Nucleus accumbens (tissue), 56 donors: ENCODE measurements at regions not wholly inside any gene's neighbourhood (a gene's known extent, or its start where the extent isn't known, plus 50 kb on each side); places are given as distances from the start of the nearest gene placed in this dataset.

ENCODE experiments used
- DNase-seq, 56 donors: peaks; one replicate each; lab custom pipeline; 2025; lab: John Stamatoyannopoulos, UW

DNA sequence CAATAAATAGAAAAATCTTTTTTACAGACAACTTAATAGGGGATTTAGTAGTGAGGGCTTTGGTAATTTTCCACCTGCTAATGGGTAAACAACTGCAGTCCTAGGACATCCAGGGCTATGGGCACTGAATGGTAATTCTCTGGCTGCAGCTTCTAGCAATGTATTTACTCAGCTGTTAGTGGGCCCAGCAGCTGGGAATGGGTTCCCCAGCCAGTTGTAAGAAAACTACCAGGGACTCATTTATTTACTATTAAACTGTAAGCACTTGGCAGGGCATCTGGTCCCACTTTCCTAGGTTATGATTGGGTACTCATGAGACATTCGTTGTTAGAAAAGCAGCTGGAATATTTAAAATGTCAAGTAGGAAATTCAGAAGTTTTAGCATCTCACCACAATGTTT lies 363.8 kb upstream of the TRIB2 start:
- DNase-seq, result no peak

DNA sequence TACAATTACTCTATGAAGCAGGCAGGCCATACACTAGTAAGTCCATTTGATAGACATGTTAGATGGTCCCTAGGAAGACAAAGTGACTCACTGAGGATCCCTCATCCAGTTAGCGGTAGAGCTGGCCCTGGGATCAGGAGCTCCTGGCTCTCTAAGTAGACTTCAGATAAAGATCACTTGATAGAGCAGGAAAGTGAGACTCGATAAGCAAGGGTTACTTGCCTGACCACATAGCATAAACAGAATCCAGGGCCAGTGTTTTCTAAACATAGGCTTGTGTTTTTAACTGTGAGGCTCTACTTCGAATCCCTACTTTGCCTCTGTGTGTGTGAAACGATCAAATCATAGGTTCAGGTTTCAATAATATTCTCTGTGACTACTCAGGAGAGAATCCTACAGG lies 355.2 kb upstream of the TRIB2 start:
- no peak for DNase-seq

DNA sequence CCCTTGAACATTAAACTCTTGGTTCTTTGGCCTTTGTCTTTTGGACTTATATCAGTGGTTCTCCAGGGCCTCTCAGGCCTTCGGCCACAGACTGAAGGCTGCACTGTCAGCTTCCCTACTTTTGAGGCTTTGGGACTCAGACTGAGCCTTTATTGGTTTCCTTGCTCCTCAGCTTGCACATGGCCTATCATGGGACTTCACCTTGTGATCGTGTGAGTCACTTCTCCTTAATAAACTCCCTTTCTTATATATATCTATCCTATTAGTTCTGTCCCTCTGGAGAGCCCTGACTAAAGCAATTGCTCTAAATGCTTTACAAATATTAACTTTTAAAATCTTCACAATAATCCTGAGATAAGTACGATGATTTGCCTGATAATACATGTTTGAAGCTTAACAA lies 353.6 kb upstream of the TRIB2 start:
- no peak for DNase-seq

DNA sequence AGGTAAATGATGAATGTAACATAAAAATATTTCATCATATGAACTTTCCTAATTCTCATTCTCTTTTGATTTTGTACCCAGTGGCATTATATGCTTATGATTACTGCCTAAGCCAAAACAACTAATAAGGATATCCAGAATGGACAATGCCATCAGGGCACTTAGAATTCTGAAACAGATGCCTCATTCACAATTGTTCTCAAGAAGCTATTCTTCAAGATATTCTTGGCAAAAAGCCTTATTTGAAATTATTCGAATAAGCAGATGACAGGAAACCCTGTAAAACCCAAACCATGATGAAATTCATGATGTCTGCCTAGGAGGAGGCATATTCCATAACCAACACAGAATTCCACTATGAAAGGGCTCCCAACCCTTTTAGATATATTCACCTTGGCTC lies 353.2 kb upstream of the TRIB2 start:
- DNase-seq, result no peak

DNA sequence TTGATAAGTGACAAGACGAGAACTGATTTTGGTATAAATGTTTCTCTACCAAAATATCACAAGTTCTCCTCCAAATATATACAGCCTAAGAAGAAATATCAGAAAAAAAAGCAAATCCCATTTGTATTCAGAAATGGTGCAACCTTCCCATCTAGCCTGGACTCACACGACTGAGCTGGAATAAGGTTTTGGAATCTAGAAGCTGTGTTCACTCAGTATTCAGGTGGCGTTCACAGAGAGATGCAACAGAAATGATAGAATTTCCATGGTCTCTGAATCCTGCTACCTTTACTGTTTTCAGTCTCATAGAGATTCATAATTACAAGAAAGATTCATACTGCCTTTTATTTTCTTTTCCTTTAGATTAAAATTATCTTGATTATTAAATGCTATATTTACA lies 347.2 kb upstream of the TRIB2 start:
- DNase-seq, result no peak

DNA sequence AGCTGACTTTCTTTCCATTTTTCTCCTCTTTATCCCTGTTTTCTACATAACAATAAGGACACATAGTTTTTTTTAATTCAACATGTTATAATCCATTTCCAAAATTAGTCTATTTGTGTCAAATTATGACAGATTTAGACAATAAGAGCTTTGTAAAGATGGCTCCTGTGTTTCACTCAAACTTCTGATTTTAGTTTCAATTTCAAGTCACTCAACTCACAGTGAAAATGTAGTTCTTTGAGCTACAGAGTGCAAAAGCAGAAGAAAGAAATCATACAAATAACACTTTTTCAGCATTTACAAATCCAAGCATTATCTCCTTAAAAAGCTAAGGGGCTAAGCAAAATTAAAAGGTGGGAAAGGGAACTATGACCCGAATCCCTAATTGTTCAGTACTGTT lies 340.7 kb upstream of the TRIB2 start:
- no peak for DNase-seq

DNA sequence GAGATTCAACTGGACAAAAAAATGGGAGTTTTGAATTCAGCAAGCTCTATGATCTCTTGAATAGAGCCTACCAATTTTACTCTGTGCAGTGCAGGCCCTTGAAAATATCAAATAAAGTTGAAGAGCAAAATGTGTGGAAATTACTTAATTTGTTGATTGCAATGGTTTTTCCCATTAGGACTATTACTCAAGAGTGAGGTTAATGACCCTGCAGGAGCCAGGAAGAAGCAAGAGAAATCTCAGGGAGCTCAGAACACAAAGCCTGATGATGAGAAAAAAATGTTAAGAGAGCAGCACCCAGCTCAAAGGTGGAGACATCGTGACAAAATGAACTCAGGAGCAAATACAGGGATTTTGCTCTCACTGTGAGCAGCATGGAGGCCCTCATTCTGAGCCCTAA lies 337.6 kb upstream of the TRIB2 start:
- DNase-seq, result no peak

DNA sequence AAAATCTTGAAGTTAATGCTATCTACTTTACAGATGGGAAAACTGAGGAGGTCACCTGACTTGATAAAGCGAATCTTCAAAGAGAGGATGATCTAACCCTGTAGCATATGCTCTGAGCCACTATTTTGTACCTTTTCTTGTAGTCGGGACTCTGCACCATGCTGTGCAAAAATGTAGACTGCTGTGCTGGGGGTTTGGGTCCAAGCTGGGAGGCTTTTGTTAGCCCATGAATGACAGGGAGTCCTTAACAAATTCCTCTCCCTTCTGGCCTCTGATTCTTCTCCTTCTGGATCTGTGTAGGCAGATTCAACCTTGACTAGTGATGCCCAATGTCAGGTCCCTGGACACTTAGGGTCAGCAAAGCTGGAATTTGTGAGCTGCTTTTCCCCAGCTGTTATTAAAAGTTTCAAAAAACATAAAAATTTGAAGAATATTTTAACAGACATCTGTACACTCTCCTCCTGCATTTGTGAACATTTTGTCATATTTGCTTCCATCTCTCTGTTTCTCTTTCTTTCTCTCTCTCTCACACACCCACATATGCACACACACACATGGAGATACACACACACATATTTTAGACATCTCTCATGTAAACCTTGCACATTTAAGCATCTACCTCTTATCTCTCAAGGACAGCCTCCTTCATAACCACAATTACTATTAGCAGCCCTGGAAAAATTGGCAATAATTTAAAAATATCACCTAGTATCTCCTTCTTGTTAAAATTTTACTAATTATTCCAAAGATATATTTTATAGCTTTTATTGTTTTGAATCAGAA lies 335.0 kb upstream of the TRIB2 start:
- no peak for DNase-seq

DNA sequence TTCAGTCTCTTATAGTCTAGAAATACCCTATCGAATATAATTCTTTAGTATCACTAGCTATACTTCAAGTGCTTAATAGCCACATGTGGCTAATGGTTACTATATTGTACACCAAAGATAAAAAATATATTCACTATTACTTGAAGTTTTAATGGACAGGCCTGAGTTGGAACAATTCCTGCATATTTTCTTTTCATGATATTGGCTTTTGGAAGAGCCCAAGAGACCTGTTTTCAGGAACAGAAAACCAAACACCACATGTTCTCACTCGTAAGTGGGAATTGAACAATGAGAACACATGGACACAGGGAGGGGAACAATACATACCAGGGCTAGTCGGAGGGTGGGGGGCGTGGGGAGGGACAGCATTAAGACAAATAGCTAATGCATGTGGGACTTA lies 334.4 kb upstream of the TRIB2 start:
- no peak for DNase-seq

DNA sequence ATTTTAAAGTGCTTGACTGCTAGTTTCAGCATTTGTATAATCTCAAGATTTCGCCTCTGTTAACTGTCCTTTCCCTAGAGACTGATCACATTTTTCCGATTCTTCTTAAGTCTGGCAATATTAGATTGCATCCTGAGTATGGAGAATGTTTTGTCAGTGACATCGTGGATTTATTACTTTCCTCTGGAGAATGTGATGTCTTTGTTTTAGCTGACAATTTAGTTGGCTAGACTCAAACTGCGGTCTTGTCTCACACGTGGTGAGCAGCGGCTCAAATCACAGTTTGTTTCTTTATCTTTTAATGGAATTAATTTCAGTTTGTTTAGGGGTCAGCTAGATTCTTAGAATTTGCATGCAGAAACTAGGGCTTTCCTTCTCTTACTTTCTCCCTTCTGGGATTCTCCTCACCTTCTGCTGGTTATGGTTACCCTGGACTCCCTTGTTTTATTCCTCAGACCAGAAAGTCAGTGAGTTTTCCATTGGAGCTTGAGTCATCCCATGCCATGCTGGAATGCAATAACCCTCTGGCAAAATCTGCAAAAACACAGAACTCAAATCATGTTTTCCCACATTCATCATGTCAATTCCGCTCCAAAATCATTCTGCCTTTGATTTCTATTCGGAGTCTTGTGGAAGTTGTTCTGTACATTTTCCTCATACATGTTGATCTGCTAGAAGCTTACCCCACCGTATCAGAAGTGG lies 327.2 kb upstream of the TRIB2 start:
- no peak for DNase-seq

DNA sequence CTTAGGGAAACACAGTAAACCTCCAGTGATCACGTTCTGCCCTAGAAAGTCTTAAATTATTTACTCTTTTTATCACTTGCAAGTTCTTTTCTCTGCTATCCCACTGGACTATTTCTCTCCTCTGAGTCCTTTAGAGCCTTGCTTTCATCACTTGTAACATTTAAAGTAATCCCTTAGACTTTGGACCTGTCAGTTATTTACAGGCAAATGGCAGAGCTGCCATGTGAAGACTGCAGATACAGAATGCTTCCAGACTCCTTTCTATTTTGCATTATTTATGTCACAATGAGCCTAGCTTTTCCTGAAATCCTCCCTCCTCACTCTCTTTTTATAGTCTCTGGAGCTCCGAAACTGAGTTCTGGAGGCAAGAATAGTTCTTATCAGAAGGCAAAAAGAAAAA lies 325.6 kb upstream of the TRIB2 start:
- DNase-seq, result no peak

DNA sequence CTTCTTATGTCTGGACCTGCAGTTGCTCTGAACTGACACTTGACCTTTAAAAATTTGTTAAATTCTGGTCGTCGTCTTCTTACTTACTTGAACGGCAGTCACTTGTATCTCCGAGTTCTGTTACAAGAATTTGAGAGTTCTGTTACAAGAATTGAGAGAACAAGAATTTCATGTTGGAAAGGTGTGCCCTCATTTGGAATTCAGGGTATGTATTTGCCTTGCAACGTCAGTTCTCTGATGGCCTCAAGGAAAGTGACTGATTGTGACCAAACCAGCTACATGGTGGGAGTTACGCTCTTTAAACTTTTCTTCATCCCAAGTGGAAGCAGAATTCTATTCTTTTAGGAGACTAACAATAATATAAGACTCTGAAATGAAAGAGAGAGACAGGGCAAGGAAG lies 320.0 kb upstream of the TRIB2 start:
- DNase-seq, result no peak

DNA sequence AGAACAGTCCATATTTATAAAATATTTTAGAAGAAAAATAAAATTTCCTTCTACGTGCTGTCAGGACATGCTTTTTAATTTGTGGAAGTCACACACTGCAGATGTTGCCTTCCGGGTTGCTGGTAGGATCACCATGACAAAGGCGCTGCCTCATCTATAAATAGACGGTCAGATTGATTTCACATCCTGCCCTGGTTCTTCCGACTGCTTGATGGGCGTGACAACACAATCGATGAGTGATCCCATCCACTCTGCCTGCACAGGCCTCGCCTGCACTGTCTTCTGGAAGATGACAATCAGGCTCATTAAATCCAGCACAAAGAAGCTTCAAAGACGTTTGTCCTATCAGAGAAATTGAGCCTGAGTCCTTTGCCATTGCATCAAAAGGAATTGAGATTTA lies 318.9 kb upstream of the TRIB2 start:
- no peak for DNase-seq

DNA sequence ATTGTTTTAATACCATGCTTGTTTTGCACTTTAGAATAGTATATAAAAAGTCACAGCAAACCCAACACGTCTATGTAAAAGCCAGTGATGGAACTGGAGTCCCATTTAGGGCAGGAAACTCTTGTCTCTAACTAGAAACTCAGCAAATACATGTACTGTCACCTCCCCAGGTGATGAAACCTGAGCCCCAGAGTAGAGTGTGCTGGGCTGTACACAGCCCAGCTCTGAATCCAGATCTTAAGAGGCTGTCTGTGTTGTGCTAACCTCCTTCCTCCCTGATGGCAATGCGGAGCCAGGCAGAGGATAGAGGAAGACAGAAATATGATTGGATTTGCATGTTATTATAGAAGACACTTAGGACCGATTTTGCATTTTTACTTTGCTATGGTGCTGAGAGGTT lies 317.5 kb upstream of the TRIB2 start:
- no peak for DNase-seq

DNA sequence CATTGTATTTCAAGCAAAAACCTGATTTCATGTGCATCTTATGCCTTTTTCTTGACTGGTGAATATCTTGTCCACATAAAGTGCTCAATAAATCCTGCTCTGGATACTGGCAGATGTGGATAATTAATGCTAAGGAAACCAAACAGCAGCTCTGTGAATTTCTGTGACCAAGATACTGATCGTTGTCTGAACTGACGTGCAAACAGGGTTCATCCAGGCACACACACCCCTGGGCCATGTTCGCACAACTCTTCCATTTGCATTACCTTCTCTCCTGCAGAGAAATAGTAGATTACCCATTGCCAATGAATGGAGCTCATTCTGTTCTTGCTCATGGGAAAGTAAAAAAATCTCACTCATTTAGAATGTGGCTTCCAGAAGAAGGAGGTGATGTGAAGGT lies 316.2 kb upstream of the TRIB2 start:
- DNase-seq, result no peak

DNA sequence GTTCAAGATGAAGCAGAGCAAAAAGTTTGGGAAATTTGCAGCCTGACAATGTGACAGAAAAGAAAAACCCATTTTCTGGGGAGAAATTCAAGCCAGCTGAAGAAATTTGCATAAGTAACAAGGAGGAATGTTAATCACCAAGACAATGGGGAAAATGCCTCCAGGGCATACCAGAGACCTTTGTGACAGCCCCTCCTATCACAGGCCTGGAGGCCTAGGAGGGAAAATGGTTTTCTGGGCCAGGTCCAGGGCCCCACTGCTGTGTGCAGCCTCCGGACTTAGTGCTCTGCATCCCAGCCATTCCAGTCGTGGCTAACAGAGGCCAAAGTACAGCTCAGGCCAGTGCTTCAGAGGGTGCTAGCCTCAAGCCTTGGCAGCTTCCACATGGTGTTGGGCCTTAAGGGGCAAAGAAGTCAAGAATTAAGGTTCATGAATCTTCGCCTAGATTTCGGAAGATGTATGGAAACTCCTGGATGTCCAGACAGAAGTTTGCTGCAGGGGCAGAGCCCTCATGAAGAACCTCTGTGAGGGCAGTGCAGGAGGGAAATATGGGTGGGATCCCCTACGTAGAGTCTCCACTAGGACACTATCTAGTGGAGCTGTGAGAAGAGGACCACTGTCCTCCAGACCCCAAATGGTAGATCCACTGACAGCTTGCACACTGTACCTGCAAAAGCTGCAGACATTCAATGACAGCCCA lies 314.1 kb upstream of the TRIB2 start:
- no peak for DNase-seq

DNA sequence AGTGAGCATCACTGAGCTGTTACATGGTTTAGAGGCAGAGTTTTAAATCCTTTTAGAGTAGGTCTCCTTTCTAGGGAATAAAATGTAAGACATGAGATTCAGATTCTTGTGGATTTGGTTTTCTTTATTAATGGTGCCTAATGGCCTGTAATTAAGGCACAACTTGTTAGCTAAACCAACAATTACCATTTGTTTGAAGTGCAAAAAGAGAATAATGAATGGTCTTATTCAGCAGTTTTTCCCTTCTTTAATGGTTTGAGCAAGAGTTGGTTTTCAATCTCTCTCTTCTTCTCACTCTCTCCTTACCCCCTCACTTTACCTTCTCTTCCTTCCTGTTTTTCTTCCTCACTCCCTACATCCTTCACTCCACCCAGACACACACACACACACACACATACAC lies 312.2 kb upstream of the TRIB2 start:
- no peak for DNase-seq

DNA sequence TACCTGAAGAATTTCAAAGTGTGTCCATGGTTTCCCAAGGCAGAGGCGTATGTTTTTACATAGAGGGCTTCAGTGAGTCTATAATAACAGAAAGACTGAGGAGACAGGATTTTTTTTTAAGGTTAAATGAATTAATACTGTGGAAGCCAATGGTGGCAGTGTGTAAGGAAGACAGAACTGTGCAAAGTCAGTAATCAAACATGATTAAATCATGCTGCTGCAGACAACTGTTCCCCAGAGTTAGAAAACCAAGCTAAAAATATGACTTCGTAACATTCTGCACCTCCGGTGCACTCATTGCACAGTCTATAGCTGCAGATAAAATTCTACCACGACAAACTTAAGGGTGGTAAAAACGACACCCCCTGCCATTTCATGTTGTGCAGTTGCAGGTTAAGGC lies 309.6 kb upstream of the TRIB2 start:
- no peak for DNase-seq

DNA sequence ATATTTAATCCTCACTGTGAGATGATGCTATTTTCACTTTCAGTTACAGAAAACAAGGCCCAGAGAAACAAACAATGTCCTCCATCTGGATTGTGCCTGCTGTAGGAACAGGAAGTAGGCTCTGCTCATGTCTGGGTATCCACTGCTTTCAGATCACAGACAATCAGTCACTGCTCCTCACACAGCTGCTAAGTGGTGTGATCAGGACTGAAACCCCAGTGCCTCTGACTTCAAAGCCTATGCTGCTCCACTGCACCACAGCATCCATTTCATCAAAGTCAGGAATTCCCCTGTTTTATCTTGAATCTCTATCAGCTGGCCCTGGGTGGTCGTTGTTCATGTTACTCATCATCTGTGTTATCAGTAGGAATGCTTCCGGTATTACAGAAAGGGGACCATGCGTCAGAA lies 303.8 kb upstream of the TRIB2 start:
- DNase-seq, result no peak

DNA sequence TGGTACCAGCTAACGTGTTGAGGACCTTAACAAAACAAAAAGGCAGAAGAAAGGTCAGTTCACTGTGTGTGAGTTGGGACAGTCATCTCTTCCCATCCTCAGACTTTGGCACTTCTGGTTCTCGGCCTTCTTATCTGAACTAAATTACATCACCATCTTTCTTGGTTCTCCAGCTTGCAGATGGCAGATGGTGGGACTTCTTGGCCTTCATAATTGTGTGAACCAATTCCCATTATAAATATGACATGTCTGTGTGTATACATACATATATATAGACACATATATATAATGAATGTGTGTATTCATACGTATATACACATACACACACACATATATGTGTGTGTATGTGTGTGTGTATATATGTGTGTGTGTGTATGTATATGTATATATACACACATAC lies 301.2 kb upstream of the TRIB2 start:
- no peak for DNase-seq

DNA sequence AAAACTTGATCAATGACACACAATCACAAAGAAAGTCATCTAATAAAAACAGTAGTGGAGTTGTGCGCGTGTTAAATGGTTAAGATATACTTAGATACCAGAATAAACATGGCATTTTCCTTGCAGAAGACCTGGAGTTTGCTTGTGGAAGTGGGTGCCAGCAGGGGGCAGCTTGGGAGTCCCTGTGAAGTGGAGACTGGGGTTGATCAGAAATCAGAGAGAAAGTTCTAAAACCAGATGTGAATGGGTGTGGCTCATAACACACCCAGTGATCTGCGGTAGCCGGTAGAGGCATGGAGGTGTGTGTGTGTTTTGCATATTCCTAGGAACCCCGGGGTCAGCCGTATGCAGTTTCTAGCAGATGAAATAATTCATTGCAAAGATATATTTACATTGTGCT lies 300.1 kb upstream of the TRIB2 start:
- peak in 1 of 56 donors; percentile 31 for DNase-seq

DNA sequence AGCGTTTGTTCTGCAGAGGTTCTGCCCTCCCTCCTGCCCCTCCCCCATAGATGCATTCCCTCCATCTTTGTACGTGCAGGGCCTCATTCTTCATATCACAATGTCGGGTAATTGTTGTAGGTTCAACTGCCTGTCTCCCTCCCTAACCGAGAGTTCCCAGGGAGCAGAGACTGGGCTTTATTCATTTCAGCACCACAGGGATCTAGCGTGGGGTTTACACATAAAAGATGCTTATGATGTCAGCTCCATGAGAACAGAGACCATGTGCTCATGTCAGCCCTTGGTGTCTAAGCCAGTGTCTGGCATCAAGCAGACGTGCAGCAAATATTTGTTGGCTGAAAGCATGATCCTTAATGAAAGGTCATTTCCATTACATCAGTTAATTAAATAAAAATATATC lies 298.9 kb upstream of the TRIB2 start:
- peak in 1 of 56 donors; percentile 9 for DNase-seq
